Loucy (cell line): ENCODE measurements at regions not wholly inside any gene's neighbourhood (a gene's known extent, or its start where the extent isn't known, plus 50 kb on each side); places are given as distances from the start of the nearest gene placed in this dataset.

ENCODE experiments used
- EZH2phosphoT487 ChIP-seq: fragments of 200-600 bp; IDR thresholded peaks from 2 replicates; pipeline ENCODE4 v1.6.1; 2018; ENCODE audit warnings: antibody characterized with exemption, mild to moderate bottlenecking, moderate library complexity, borderline replicate concordance
- TF ChIP-seq, protein P1 (sequence below): fragments of 200-600 bp; sonication (generic); conservative IDR thresholded peaks from 2 replicates; pipeline ENCODE4 v1.5.1; 2014; ENCODE audit warnings: mild to moderate bottlenecking, antibody characterized with exemption, low read length

DNA sequence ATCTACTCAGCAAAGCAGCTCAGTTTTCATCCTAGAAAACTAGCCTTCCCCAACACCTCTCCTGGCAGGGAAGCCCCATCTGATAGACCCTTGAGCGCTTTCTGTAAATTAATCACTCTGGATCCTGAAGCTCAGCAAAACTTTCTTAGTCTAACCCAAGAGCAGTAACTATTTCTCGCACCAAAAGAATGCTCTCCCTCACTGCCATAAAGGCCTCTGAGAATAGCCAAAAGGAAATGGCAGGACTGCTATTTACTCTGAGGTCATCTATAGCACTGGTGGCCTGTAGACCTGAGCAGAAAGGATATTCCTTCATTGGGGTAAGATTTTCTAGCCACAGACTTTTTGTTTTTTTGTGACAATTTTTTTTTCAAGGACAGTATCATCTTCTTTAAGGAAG, 345.8 kb upstream of the ADAMTS9 start:
- TF ChIP-seq, protein P1, sequence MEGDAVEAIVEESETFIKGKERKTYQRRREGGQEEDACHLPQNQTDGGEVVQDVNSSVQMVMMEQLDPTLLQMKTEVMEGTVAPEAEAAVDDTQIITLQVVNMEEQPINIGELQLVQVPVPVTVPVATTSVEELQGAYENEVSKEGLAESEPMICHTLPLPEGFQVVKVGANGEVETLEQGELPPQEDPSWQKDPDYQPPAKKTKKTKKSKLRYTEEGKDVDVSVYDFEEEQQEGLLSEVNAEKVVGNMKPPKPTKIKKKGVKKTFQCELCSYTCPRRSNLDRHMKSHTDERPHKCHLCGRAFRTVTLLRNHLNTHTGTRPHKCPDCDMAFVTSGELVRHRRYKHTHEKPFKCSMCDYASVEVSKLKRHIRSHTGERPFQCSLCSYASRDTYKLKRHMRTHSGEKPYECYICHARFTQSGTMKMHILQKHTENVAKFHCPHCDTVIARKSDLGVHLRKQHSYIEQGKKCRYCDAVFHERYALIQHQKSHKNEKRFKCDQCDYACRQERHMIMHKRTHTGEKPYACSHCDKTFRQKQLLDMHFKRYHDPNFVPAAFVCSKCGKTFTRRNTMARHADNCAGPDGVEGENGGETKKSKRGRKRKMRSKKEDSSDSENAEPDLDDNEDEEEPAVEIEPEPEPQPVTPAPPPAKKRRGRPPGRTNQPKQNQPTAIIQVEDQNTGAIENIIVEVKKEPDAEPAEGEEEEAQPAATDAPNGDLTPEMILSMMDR = no peak
- no peak for TF ChIP-seq EZH2phosphoT487
